Esophagus muscularis mucosa (tissue), 4 donors: ENCODE measurements at regions not wholly inside any gene's neighbourhood (a gene's known extent, or its start where the extent isn't known, plus 50 kb on each side); places are given as distances from the start of the nearest gene placed in this dataset.

Experiments
- DNase-seq: peaks from one replicate; pipeline ENCODE4 v3.0.0-alpha.2; 2017; ENCODE audit errors: extremely low spot score
- H3K27ac ChIP-seq, 4 donors: fragments of 200-600 bp; sonication (generic); replicated peaks in 1 of 4; 1 replicate in 3 of 4; 2 replicates in 1 of 4; pipeline ENCODE4 v1.5.1; 2016 to 2019; ENCODE audit warnings: mild to moderate bottlenecking in 1 of 4
- H3K27me3 ChIP-seq, 4 donors: fragments of 200-600 bp; sonication (generic); one replicate each; pipeline versions ENCODE4 v1.5.1 to v1.6.0; 2016 to 2019
- H3K36me3 ChIP-seq, 4 donors: fragments of 200-600 bp; sonication (generic); one replicate each; pipeline ENCODE4 v1.5.1; 2016 to 2019
- H3K4me1 ChIP-seq, 4 donors: fragments of 200-600 bp; sonication (generic); one replicate each; pipeline ENCODE4 v1.5.1; 2016 to 2019
- H3K4me3 ChIP-seq, 4 donors: fragments of 200-600 bp; sonication (generic); 1 replicate in 2 of 4; 2 replicates in 2 of 4; pipeline ENCODE4 v1.5.1; 2016 to 2019; ENCODE audit warnings: mild to moderate bottlenecking in 4 of 4, moderate library complexity in 1 of 4
- H3K9me3 ChIP-seq, 4 donors: fragments of 200-600 bp; sonication (generic); 1 replicate in 3 of 4; 2 replicates in 1 of 4; pipeline ENCODE4 v1.5.1; 2016 to 2019
- EP300 ChIP-seq: sonication (generic); formaldehyde crosslinking; IDR thresholded peaks from one replicate; pipeline ENCODE4 v1.6.1; 2017; ENCODE audit warnings: antibody characterized with exemption
- POLR2A ChIP-seq: fragments of 450-650 bp; IDR thresholded peaks from one replicate; pipeline ENCODE4 v1.6.1; 2017; ENCODE audit warnings: antibody characterized with exemption, moderate library complexity, mild to moderate bottlenecking, low read depth
- POLR2AphosphoS5 ChIP-seq, 2 donors: sonication (generic); formaldehyde crosslinking; IDR thresholded peaks; one replicate each; pipeline ENCODE4 v1.6.1; 2017; ENCODE audit warnings: antibody characterized with exemption in 2 of 2
- WGBS: methylation state at CpG from one replicate; pipeline ENCODE4 v1.1.5; 2018; 5-methylcytosine and 5-hydroxymethylcytosine counted together
- intact Hi-C: fragments of 100-400 bp; cut with DNase I; formaldehyde crosslinking; loops from one replicate; pipeline ENCODE4 v1.15.1; 2023
- TF ChIP-seq, protein P1 (sequence below), 3 experiments: fragments of 200-600 bp in 2 of 3; fragments of 450-650 bp in 1 of 3; sonication (generic) in 2 of 3; IDR thresholded peaks; one replicate each; pipeline ENCODE4 v1.5.1; 2017 to 2019; ENCODE audit warnings: antibody characterized with exemption in 3 of 3, mild to moderate bottlenecking in 2 of 3, moderate library complexity in 1 of 3

DNA sequence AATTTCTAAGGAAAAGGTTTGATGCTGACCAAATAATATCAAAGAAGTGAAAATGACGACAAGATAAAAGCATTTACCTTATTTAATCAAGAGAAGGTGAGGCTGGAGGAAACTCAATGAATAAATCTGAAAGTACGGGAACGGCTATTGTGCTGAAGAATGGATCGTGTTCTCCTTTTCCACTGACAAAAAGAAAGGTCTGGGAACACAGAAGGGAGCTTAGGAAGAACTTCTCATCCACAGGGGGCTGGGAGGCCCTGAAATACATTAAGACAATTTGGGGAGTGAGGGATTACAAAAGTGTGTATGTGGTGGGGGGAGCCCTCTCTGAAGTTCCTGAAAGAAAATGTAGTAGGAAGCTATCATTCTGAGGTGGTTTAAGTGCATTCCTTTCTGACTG, 582.3 kb downstream of the SLC4A3 start:
- intact Hi-C loops = no loop called here
- DNase-seq = no peak
- WGBS = 78% methylated on average over 4 of the region's 4 CpGs
- H3K9me3 ChIP-seq = no peaks in the 10 kb centered on the region
- H3K27ac ChIP-seq = no peak overlapping the region
- H3K36me3 ChIP-seq = no peaks in the 10 kb centered on the region
- H3K4me1 ChIP-seq = no peaks in the 10 kb centered on the region
- H3K4me3 ChIP-seq = no peak overlapping the region
- no peak for TF ChIP-seq POLR2A
- TF ChIP-seq EP300 = no peak
- TF ChIP-seq, protein P1, sequence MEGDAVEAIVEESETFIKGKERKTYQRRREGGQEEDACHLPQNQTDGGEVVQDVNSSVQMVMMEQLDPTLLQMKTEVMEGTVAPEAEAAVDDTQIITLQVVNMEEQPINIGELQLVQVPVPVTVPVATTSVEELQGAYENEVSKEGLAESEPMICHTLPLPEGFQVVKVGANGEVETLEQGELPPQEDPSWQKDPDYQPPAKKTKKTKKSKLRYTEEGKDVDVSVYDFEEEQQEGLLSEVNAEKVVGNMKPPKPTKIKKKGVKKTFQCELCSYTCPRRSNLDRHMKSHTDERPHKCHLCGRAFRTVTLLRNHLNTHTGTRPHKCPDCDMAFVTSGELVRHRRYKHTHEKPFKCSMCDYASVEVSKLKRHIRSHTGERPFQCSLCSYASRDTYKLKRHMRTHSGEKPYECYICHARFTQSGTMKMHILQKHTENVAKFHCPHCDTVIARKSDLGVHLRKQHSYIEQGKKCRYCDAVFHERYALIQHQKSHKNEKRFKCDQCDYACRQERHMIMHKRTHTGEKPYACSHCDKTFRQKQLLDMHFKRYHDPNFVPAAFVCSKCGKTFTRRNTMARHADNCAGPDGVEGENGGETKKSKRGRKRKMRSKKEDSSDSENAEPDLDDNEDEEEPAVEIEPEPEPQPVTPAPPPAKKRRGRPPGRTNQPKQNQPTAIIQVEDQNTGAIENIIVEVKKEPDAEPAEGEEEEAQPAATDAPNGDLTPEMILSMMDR (IDR thresholded peaks at IDR 0.05) = no peak
- no peak for TF ChIP-seq POLR2AphosphoS5 (IDR thresholded peaks at IDR 0.05)
- no peaks in the 10 kb centered on the region for H3K27me3 ChIP-seq

DNA sequence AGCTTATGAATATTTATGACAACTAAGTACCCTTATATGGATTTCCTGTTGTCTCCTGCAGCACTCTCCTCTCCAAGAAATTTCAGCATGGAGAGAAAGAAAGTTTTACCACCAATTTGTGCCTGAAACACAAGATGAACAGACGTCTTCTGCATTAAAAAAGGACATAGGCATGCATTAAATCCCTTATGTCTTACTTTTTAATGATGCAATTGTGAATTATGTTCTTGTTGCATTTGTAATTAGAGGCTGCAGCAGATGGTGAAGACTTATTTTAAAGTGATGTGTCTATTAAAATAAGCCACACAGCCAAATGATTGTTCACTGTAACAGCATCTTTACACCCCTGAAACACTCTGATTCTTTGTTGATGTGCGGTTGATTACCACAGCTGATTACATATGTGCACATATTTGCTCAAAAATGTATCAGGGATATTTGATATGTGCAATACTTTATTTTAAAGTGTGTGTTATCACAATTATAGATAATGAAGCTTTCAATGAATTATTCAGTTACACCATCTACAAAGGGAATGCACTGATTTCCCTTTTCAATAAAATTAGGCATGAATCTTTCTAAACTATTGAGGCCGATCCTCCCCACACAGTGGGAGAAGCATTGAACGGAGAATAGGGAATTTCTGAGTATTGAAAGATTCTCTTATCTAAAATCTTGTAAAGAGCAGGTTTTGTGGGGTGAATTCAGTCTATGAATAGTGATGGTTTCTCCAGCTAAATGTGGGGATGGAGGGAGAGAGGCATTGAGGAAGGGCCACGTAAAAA, 585.1 kb downstream of the SLC4A3 start:
- H3K4me1 ChIP-seq = no peaks in the 10 kb centered on the region
- intact Hi-C loops = no loop called here
- no peaks in the 10 kb centered on the region for H3K36me3 ChIP-seq
- 92% methylated on average over 5 of the region's 5 CpGs for WGBS
- H3K9me3 ChIP-seq = no peaks in the 10 kb centered on the region
- TF ChIP-seq POLR2AphosphoS5 (IDR thresholded peaks at IDR 0.05) = no peak
- no peak for TF ChIP-seq POLR2A
- no peak for TF ChIP-seq EP300
- TF ChIP-seq, protein P1 (IDR thresholded peaks at IDR 0.05) = no peak
- no peak overlapping the region for H3K27ac ChIP-seq
- no peaks in the 10 kb centered on the region for H3K27me3 ChIP-seq
- no peak overlapping the region for H3K4me3 ChIP-seq
- no peak for DNase-seq

DNA sequence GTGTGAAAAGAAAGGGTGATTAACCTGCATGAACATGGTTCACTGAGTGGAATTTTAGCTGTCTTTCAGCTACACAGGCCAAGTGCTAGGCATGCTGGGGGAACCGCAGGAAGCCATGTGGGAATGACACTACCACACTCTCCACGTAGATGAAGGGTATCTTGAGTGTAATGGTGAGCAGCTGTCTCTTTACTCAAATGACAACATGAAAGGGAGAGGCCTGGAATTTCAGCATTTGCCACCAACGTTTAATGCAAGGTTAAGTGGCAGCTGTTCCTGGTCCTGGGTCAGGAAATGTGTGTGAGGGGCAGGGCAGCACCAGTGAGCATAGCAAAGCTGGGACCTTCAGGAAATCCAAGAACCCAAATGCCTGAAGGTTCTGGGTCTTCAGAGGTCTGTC, 588.4 kb downstream of the SLC4A3 start:
- 69% methylated on average over 3 of the region's 3 CpGs for WGBS
- H3K4me3 ChIP-seq = no peak overlapping the region
- no peaks in the 10 kb centered on the region for H3K27me3 ChIP-seq
- H3K4me1 ChIP-seq = no peaks in the 10 kb centered on the region
- no peak for DNase-seq
- H3K27ac ChIP-seq = no peak overlapping the region
- H3K36me3 ChIP-seq = no peaks in the 10 kb centered on the region
- intact Hi-C loops = no loop called here
- no peak for TF ChIP-seq POLR2AphosphoS5 (IDR thresholded peaks at IDR 0.05)
- TF ChIP-seq POLR2A = no peak
- TF ChIP-seq EP300 = no peak
- TF ChIP-seq, protein P1 (IDR thresholded peaks at IDR 0.05) = no peak
- H3K9me3 ChIP-seq = no peaks in the 10 kb centered on the region

DNA sequence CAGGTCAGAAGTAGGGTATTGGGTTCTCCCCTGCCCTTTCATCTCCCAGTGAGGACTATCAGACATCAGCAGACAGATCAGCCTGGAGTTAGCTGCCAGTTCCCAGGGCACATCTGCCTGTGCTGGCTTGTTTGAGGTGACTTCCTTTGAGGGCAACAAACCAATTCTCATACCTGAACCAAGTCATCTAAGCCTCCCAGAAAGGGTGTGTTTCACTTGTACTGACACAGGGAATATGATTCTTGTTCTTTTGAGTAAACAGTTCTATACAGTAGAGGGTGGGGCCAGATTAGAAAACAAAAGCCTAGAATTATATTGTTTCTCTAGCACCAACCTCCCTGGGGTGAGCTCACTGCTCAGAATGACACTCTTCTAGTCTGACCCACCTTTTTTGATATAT, 591.9 kb downstream of the SLC4A3 start:
- Histone ChIP-seq H3K9me3 (no peaks in the 10 kb centered on the region), H3K4me1 (no peaks in the 10 kb centered on the region), H3K27ac (no peak overlapping the region), H3K4me3 (no peak overlapping the region), H3K27me3 (peaks cover 0 to under 1% (median 0%) of the 10 kb centered on the region in 4 donors), H3K36me3 (no peaks in the 10 kb centered on the region)
- intact Hi-C loops = no loop called here
- TF ChIP-seq POLR2A (no peak), EP300 (no peak), POLR2AphosphoS5 (IDR thresholded peaks at IDR 0.05) (no peak)
- TF ChIP-seq, protein P1 (IDR thresholded peaks at IDR 0.05) = no peak
- DNase-seq = no peak

DNA sequence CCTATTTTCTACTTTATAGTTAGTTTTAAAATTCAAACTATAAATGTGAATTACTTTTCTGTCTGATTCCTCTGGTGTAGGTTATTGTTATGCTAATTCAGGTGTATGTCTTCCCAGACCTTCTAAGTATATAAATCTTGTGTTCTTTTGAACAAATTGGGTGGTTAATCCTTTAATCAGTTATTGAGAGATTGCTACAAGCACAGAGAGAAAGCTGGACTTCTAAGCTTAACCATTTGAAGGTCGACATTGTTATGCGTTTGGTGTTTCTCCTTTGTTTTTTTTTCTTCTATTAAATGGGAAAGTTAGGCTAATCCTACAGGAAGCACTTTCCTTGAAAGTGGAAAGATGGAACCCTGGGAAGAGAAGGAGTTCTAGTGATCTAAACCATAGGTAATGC, 592.6 kb downstream of the SLC4A3 start:
- 88% methylated on average over 2 of the region's 2 CpGs for WGBS
- no peaks in the 10 kb centered on the region for H3K4me1 ChIP-seq
- H3K4me3 ChIP-seq = no peak overlapping the region
- intact Hi-C loops = no loop called here
- H3K9me3 ChIP-seq = no peaks in the 10 kb centered on the region
- no peak for DNase-seq
- TF ChIP-seq POLR2AphosphoS5 (IDR thresholded peaks at IDR 0.05) (no peak), POLR2A (no peak), EP300 (no peak)
- TF ChIP-seq, protein P1 (IDR thresholded peaks at IDR 0.05) = no peak
- no peak overlapping the region for H3K27ac ChIP-seq
- no peaks in the 10 kb centered on the region for H3K36me3 ChIP-seq
- peaks cover 0 to 4% (median 0%) of the 10 kb centered on the region in 4 donors for H3K27me3 ChIP-seq
